ENCODE measurements at regions not wholly inside any gene's neighbourhood (a gene's known extent, or its start where the extent isn't known, plus 50 kb on each side); places are given as distances from the start of the nearest gene placed in this dataset.
"Not testable (repeated sequence)": the region's sequence is repeated elsewhere in the genome, so short reads cannot be mapped to it uniquely, and the experiment has no call there.

DNA sequence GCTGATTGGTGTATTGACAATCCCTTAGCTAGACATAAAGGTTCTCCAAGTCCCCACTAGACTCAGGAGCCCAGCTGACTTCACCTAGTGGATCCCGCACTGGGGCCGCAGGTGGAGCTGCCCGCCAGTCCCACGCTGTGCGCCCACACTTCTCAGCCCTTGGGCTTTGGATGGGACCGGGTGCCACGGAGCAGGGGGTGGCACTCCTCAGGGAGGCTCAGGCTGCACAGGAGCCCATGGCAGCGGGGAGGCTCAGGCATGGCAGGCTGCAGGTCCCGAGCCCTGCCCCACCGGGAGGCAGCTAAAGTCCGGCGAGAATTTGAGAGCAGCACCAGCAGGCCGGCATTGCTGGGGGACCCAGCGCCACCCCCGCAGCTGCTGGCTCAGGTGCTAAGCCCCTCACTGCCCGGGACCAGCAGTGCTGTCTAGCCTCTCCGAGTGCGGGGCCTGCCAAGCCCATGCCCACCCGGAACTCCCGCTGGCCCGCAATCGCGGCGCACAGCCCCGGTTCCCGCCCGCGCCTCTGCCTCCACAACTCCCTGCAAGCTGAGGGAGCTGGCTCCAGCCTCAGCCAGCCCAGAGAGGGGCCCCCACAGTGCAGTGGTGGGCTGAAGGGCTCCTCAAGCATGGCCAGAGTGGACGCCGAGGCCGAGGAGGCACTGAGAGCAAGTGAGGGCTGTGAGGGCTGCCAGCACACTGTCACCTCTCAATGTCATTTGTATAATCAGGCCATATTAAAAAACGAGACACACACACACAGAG lies 437.2 kb downstream of the CSNK1G3 start:
- DNase-seq (ENCODE audit: low read depth) = no peak

DNA sequence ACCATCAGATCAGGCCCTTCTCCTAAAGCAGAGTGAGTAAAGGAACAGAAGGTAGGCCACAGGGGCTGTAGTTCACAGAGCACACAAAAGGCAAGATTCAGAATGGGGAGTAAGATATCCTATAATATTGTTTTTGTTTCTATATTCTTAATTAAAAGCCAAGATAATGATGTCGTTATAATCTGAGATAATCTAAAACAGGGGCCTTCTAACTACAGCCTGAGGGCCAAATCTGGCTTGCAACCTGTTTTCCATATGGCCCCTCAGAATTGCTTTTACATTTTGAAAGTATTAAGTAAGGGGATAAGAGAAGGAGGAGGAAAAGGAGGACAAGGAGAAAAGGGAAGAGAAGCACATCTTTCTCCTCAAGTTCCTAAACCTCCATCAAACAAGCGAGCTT lies 435.8 kb downstream of the CSNK1G3 start:
- no peak for DNase-seq (ENCODE audit: low read depth)

DNA sequence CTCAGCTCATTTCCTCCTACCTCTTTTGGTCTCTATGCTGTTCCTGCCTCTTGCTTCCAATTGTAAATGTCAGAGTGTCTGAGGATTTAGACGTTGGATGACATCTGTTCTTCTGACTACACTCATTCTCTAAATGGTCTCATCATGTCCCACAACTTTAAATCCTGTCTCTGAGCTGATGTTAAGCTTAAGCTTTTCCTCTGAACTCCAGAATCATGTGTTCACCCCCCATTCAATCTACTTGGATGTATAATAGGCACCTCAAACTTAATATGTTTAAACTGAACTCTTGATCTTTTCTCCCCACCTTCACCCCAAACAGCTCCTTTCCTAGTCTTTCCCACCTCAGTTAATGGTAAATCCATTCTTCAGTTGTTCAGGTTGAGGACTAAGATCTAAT lies 433.6 kb downstream of the CSNK1G3 start:
- no peak for DNase-seq (ENCODE audit: low read depth)

DNA sequence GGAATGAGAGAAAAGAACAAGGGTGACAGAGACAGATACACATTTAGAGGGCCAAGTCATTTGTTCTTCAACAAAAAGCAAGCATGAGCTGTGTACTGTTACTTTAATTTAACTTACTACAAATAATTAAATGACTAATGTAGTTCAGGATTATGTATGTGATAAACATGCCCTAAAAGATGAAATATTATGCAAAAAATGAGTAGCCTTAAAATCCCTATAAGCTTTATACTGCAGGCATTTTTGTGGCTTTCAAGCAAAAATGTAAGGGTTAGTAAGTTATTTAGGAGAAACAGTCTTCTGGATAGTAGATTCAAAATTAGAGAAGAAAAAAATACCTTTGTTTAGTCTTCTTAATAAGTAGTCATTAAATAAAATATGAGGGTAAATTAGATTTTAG lies 431.2 kb downstream of the CSNK1G3 start:
- no peak for DNase-seq (ENCODE audit: low read depth)

DNA sequence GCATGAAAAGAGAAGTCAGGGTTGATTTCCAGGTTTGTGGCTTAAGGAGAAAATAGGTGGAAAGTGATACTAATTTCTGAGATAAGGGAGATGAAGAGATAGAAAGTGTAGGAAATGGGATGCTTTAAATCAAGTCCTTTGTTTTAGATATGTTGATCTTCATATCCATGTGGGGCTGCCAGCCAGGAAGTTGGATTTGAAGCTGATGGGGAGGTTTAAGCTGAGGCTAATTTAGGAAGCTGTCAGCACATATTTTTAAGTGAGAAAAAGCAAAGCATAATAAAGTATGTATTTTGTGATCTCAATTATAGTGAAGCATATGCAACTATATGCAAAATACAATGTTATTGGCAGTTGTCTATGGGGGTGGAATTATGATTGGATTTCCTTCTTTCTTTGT lies 428.4 kb downstream of the CSNK1G3 start:
- no peak for DNase-seq (ENCODE audit: low read depth)

DNA sequence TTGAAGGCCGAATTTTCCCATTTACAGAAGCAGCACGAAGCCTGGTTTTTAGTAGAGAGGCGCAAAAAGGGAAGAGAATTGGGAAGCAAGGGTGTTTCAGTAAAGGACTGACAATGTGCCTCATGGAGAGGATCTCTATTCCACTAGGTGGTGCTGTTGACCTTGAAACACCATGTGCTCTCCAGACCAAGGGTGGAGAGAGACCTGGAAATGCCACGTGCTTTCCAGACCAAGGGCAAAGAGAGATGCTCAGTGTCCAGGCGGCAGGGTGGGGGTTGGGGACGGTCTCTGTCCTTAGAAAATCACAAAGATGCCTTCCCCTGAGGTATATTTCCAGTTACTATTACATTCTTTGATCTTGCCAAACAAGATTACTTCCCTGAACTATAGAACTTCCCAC lies 425.3 kb downstream of the CSNK1G3 start:
- peak; percentile 79 for DNase-seq (ENCODE audit: low read depth)

DNA sequence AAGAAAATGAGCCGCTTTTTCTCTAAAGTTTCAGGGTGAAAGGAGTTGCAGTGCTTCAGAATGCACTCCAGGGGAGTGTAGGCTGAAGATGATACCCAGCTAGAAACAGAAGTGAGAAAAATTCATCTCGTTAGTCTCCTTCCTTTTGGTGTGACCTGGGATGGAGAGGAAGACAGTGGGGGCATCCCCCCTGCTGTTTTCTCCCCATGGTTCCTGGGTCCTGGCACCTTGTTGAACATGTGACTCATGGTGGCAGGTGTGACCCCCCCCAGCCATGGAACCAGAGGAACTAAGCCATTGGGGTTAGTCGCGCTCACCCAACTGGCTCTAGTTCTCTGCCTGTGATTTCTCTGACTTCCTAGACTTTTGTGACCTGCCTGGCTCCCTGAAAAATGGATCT lies 424.6 kb downstream of the CSNK1G3 start:
- DNase-seq (ENCODE audit: low read depth) = no peak

DNA sequence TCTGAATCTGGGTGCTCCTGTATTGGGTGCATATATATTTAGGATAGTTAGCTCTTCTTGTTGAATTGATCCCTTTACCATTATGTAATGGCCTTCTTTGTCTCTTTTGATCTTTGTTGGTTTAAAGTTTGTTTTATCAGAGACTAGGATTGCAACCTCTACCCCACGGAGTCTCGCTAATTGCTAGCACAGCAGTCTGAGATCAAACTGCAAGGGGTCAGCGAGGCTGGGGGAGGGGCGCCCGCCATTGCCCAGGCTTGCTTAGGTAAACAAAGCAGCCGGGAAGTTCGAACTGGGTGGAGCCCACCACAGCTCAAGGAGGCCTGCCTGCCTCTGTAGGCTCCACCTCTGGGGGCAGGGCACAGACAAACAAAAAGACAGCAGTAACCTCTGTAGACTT lies 421.8 kb downstream of the CSNK1G3 start:
- DNase-seq (ENCODE audit: low read depth) = not testable (repeated sequence)

DNA sequence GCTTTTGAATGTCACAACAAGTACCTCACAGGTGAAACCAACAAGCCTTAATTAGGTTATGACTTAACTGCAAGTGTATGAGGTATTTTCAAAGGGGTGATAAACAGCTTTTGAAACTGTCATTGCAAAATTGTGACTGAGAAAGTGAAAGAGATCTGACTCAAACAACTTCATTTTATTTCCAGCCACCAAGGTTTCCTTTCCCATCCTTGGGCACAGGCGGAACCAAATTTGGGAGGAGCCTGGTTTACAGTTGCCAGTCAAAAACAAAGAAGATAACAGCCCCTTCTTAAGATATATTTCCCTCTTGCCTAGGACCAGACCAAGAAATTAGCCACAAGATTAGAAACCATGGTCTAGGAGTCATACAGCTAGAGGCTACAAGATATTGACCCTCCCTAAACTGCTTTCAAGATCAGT lies 417.1 kb downstream of the CSNK1G3 start:
- no peak for DNase-seq (ENCODE audit: low read depth)

DNA sequence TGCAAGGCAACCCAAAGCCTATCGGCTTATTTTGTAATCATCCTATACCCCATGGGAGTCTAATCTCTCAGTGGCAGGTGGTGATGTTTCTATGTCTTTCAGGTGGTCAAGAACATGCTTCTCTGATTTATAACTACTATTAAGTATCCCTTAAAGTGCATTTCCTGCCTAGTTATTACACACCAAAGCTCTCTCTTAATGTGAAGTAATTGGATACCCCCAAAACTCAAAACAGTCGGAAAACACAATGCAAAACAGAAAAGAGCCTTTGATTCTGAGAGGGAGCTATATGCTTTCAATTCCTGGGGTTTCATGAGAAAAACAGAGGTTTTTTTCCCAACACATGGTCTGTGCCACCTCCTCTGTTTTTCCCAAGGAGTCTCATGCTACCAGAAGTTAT lies 416.4 kb downstream of the CSNK1G3 start:
- DNase-seq (ENCODE audit: low read depth) = no peak

DNA sequence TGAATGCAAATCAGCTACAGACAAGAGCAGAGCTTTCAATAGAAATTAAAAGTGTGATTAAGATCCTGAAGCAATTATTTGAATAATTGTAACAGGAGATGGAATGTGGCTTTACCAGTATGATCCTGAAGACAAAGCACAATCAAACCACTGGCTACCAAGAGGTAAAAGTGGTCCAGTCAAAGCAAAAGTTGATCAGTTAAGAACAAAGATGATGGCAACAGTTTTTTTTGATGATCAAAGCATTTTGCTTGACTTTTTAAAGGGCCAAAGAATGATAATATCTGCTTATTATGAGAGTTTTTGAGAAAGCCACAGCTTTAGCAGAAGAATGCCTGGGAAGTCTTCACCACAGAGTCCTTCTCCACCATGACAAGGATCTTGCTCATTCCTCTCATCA lies 409.2 kb downstream of the CSNK1G3 start:
- DNase-seq (ENCODE audit: low read depth) = no peak

DNA sequence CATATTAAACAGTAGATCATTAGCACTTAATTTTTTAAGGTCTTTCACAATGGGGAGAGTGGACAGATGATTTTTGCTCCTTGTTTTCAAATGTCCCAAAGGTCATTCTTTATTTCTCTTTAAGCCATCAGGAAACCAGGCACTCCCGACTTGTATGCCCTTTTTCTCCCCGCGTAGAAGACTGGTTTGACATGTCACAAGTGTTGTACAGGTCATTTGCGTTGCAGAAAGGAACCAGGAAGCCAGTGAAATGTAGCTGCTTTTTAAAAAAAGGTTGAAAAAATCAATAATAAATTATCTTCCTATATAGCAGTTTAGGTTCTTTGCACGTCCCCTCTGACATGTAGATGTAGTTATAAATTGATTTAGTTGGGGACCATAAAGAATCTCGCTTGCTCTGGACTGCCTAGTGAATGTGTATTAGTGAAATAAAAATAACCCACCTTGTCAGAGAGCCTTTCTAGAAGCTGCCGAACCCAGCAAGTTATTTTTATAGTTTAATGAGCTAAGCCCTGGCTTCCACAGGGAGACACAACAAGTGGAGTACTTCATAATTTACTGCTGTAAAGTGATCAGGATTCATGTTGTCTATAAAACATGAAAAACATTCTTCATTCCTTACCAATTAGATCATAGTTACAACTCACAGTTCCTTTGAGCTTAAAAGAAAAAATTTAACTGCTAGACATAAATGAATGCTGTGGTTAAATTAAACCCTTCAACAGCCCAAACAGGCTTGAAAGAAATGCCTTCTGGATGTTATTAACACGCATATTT lies 404.6 kb downstream of the CSNK1G3 start:
- peak; percentile 80 for DNase-seq (ENCODE audit: low read depth)

DNA sequence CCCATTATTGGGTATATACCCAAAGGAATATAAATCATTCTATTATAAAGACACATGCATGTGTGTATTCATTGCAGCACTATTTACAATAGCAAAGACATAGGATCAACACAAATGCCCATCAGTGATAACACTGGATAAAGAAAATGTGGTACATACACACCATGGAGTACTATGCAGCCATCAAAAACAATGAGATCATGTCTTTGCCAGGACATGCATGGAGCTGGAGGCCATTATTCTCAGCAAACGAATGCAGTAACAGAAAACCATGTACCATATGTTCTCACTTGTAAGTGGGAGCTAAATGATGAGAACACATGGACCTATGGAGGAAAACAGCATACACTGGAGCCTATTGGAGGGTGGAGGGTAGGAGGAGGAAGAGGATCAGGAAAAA lies 402.4 kb downstream of the CSNK1G3 start:
- no peak for DNase-seq (ENCODE audit: low read depth)

DNA sequence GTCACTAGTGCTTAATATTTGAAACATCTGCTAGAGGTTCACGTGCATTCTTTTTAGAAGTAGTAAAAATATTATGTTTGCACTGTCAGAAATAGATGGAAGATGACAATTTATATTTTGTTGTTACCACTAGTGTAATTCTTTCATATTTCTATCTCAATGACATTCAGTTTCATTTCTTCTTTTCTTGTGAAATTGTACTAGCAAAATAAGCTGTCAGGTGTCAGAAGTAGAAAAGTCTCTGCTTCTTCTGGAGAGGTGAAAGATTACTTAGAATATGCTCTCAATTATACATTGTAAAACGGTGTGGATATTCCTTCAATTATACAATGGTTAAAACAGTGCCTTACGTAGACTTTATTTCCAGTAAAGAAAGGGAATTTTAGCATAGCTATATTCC lies 395.4 kb downstream of the CSNK1G3 start:
- DNase-seq (ENCODE audit: low read depth) = no peak

DNA sequence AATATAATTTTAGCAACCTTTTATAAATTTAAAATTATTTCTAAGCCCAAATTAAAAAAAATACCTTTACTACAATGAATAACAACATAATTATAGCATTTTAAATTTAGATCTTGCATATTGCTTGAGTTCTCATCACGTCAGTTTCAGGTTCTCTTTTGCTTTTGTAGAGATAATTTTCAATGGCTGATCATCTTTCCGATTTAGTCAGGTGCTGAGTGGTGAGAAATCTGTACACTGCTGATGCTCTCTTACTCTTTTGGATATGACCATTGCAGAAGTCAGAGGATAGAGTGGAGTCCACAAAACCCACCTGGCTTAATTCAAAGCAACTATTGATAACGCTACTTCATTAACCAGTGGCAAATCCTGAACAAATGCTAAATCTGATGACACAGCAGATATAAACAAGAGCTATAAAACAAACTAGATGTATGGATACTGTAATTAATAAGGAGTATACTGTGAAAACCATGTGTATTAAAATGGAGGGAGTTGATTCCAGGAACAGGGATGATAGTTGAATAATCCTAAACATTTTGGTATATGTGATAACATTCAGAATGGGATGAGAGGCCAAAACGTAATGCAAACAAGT lies 394.8 kb downstream of the CSNK1G3 start:
- no peak for DNase-seq (ENCODE audit: low read depth)

DNA sequence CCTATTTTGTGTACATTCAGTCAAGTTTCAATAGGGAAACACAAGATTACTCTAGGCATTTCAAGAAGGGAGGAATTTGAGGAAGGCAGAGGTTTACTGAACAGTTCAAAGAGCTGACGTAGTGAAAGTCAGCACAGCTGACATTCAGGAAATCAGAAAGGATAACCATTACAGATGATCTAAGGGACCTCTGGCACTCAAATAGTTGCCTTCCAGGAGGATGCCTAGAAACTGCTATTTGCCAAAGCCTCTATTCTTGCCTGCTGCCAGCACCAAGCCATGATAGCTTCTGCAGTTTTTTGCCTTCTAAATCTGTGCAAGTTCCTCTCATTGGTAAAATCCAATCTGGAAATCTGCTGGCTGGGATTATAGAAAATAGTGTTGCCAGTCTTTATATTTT lies 373.1 kb downstream of the CSNK1G3 start:
- DNase-seq (ENCODE audit: low read depth) = no peak

DNA sequence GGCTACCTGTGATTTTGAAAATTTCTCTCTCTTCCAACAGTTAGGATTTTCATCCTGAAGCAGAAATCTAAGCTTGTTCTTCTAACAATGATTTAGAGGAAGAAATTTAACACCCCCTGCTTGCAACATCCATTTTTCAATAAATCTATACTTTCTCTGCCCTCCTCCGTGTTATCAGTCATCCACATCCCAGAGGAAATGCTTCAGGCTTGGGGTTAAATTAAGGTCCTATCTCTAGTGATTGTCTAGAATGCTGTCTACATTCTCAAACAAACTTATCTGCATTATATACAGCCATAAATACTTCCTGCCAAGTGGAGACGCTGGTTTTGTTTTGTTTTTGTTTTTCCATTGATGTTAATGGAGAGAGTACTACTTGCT lies 371.0 kb downstream of the CSNK1G3 start:
- peak; percentile 23 for DNase-seq (ENCODE audit: low read depth)

DNA sequence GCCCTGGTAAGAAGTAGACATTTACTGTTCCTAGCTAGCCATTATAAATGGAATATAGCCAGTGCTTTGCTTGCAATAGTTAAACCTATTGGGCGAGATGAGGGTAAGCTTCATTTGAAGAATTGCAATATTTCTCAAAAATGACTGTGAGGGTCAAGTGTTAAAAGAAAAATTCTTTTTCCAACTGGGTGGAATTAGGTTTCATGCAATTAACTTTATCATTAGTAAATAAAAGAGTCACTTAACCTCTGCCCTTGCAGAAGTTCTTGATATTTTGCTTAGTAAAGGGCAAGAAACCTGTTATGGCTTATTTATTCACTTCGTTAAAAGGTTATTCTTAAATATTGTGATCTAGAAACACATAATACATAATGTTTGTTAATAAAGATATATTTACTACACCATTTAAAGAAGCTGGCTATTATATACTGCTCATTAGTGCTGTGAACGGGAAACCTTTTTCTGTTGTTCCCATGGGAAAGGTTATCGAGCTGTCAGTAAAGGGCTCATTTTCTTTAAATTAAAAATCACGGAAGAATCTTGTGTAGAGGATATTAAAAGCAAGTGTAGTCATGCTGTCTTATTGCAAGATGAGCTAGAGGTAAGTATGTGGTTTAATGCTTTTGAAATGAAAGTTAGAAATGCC lies 370.5 kb downstream of the CSNK1G3 start:
- no peak for DNase-seq (ENCODE audit: low read depth)

DNA sequence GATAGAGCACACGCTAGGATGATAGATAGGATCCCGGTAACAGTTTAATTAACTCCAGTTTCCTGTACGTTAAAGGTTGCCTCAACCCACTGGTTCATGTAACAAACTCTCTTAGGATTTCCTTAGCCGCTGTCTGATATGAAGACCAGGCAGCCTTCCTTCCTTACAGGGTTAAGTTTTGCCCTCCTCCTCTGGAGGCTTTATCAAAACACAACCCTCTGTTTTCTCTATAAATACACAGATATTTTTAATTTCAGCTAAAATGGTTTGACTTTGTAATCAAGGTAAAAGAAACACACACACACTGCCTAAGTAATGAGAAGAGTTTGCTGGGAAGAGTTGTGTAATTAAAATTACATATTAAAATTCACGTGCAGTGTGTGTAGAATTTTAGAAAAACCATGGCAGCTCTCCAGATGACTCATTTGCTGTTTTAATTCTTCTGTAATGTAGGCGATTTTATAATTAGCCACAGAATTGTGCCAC lies 369.8 kb downstream of the CSNK1G3 start:
- peak; percentile 56 for DNase-seq (ENCODE audit: low read depth)

DNA sequence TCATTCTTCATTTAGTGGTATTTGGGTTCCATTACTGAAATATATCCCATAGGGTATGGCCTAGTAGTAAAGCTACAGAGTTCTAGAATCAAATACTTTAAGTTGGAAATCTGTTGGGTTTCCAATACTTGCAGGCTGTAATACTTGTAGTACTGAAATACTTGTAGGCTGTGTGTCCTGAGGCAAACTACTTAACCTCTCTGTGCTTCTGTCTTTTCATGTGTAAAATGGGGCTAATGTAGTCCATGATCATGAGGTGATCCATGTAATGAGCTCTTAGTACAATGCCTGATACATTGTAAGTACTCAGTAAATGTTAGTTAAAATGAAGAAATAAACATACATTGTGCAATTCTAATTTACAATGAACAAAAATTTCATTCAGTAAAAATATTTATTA lies 368.9 kb downstream of the CSNK1G3 start:
- no peak for DNase-seq (ENCODE audit: low read depth)

DNA sequence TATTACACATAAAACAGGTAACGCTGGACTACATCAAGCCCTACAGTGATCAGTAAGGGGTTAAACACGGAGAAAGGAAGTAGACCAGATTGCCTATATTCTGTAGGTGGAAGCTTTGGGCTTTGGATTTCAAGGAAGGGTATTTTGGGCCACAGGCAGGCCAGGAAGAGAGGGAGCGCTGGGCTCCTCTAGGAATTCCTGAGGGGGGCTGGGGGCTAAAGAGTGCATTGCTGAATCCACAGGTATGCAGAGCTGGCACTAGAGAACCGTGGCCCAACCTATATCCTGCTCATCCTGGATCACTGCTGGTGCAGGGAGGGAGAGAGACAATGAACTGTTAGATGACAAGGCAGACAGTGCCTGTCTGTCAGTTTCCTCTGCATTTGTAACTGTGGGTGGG lies 367.1 kb downstream of the CSNK1G3 start:
- DNase-seq (ENCODE audit: low read depth) = no peak

DNA sequence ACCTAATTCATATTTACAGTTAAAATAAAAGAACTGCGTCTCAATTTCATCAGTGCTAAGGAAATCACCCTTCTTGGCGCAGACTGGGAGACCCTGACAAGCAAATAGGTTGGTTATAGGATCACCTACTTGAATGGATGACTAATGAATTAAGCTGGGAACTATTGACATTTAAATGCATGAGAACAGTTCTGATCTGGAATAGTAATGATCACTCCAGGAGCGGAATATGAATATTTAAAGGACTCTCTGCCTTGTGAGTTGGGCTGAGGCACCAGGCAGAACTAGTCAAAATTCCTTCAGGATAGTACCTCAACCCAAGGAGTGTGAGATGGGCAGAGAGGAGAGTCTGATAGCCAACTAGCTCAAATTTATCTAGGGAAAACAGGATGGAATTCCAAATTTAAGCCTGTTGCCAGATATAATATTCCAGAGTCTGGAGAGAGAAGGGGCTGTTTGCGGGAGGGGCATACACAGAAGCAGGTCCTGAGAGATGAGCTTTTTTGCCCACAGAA lies 364.4 kb downstream of the CSNK1G3 start:
- DNase-seq (ENCODE audit: low read depth) = no peak
